NT2/D1 (cell line): ENCODE measurements at regions not wholly inside any gene's neighbourhood (a gene's known extent, or its start where the extent isn't known, plus 50 kb on each side); places are given as distances from the start of the nearest gene placed in this dataset.

ENCODE experiments used
- YY1 ChIP-seq: IDR thresholded peaks from 2 replicates; pipeline ENCODE4 v1.6.1; 2011; ENCODE audit not compliant: insufficient read length, insufficient read depth
- ZNF274 ChIP-seq: IDR thresholded peaks from 2 replicates; pipeline ENCODE4 v1.6.1; 2011; ENCODE audit warnings: mild to moderate bottlenecking, low read depth, low read length

- TF ChIP-seq YY1 (no peak), ZNF274 (no peak)
Observed at GRCh38 chr4:18795794-18796193, 774.2 kb upstream of the LCORL start.
